Tibial nerve (tissue), 4 donors: ENCODE measurements at regions not wholly inside any gene's neighbourhood (a gene's known extent, or its start where the extent isn't known, plus 50 kb on each side); places are given as distances from the start of the nearest gene placed in this dataset.
A peak's percentile ranks its signal among the peaks of the same experiment; 100 is the strongest.

Experiments used
- DNase-seq, 2 donors: peaks; one replicate each; pipeline ENCODE4 v3.0.0-alpha.2; 2019; ENCODE audit warnings: low spot score in 2 of 2
- H3K27ac ChIP-seq, 4 donors: fragments of 200-600 bp; sonication (generic) in 3 of 4; one replicate each; pipeline ENCODE4 v1.5.1; 2017 to 2019; ENCODE audit warnings: mild to moderate bottlenecking in 1 of 4
- H3K27me3 ChIP-seq, 2 donors: fragments of 200-600 bp; sonication (generic) in 1 of 2; one replicate each; pipeline versions ENCODE4 v1.5.1 to v1.6.0; 2017 to 2019
- H3K36me3 ChIP-seq, 3 donors: fragments of 200-600 bp; sonication (generic); one replicate each; pipeline ENCODE4 v1.5.1; 2018 to 2019
- H3K4me1 ChIP-seq, 4 donors: fragments of 200-600 bp; sonication (generic) in 3 of 4; one replicate each; pipeline ENCODE4 v1.5.1; 2017 to 2019
- H3K4me3 ChIP-seq, 4 donors: fragments of 200-600 bp; sonication (generic) in 3 of 4; one replicate each; pipeline ENCODE4 v1.5.1; 2017 to 2019; ENCODE audit warnings: mild to moderate bottlenecking in 1 of 4, moderate library complexity in 1 of 4
- H3K9me3 ChIP-seq, 4 donors: fragments of 200-600 bp; sonication (generic) in 3 of 4; one replicate each; pipeline ENCODE4 v1.5.1; 2017 to 2019
- EP300 ChIP-seq, 2 donors: sonication (generic); formaldehyde crosslinking; IDR thresholded peaks; one replicate each; pipeline ENCODE4 v1.6.1; 2017; ENCODE audit warnings: antibody characterized with exemption in 2 of 2, mild to moderate bottlenecking in 1 of 2
- POLR2A ChIP-seq, 2 donors: fragments of 450-650 bp; IDR thresholded peaks; one replicate each; pipeline ENCODE4 v1.6.1; 2017; ENCODE audit warnings: antibody characterized with exemption in 2 of 2, mild to moderate bottlenecking in 2 of 2, moderate library complexity in 2 of 2
- whole genome bisulfite sequencing, 2 donors: methylation state at CpG; one replicate each; pipeline ENCODE4 v1.1.5; 2018; 5-methylcytosine and 5-hydroxymethylcytosine counted together
- TF ChIP-seq, protein P1 (sequence below), 5 experiments: fragments of 200-600 bp in 3 of 5; fragments of 450-650 bp in 2 of 5; sonication (generic) in 3 of 5; IDR thresholded peaks; one replicate each; pipeline ENCODE4 v1.5.1; 2016 to 2019; ENCODE audit warnings: antibody characterized with exemption in 5 of 5, mild to moderate bottlenecking in 3 of 5, moderate library complexity in 2 of 5

DNA sequence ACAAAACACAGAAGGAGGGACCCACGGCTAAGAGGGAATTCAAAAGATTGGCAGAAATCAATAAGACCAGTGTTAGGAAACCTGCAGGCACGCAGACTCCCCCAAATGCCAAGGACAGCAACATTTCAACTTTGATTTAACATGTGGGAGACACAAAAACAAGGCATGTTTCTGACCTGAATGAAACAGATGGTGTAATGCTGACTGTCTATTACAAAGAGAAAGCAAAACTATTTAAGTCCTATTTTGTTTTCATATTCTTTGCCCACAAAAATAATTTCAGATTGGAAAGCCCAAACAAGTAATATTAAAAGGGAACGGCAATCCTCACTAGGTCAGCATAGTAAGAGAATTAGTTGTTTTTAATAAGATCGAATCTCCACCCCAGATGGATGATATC, 107.9 kb downstream of the S1PR1 start:
- no peak for TF ChIP-seq POLR2A (IDR thresholded peaks at IDR 0.05)
- no peak for TF ChIP-seq EP300 (IDR thresholded peaks at IDR 0.05)
- TF ChIP-seq, protein P1, sequence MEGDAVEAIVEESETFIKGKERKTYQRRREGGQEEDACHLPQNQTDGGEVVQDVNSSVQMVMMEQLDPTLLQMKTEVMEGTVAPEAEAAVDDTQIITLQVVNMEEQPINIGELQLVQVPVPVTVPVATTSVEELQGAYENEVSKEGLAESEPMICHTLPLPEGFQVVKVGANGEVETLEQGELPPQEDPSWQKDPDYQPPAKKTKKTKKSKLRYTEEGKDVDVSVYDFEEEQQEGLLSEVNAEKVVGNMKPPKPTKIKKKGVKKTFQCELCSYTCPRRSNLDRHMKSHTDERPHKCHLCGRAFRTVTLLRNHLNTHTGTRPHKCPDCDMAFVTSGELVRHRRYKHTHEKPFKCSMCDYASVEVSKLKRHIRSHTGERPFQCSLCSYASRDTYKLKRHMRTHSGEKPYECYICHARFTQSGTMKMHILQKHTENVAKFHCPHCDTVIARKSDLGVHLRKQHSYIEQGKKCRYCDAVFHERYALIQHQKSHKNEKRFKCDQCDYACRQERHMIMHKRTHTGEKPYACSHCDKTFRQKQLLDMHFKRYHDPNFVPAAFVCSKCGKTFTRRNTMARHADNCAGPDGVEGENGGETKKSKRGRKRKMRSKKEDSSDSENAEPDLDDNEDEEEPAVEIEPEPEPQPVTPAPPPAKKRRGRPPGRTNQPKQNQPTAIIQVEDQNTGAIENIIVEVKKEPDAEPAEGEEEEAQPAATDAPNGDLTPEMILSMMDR (IDR thresholded peaks at IDR 0.05) = no peak
- 42 to 54% methylated on average over 4 of the region's 4 CpGs for WGBS, 2 donors
- no peaks in the 10 kb centered on the region for H3K9me3 ChIP-seq
- no peaks in the 10 kb centered on the region for H3K4me1 ChIP-seq
- no peaks in the 10 kb centered on the region for H3K27me3 ChIP-seq
- no peaks in the 10 kb centered on the region for H3K36me3 ChIP-seq
- DNase-seq = no peak
- H3K27ac ChIP-seq = no peak overlapping the region
- H3K4me3 ChIP-seq = no peak overlapping the region

DNA sequence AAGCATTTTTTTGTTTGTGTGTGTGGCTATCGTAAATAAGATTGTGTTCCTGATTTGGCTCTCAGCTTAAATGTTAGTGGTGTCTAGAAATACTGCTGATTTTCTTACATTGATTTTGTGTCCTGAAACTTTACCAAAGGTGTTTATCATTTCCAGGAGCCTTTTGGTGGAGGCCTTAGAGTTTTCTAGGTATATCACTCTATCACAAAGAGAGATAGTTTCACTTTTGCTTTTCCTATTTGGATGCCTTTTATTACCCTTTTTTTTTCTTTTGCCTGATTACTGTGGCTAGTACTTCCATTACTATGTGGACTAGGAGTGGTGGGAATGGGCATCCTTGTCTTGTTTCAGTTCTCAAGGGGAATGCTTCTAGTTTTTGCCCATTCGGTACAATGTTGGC, 109.6 kb downstream of the S1PR1 start:
- 59 to 94% methylated on average over 2 of the region's 2 CpGs for WGBS, 2 donors

DNA sequence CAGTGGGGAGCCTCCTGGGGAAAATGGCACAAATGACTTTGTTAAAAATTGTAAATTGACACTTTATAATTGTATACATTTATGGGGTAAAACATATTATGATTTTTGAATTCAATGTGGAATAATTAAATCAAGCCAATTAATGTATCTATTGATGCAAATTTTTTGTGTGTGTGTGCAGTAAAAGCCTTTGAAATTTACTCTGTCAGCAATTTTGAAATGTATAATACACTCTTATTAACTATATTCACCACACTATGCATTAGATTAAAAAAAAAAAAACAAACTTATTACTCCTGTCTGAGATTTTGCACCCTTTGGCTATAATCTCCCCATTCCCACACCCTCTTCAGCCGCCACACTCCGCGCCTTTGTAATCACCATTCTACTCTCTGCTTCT, 119.2 kb downstream of the S1PR1 start:
- Histone ChIP-seq H3K9me3 (no peaks in the 10 kb centered on the region), H3K4me1 (no peaks in the 10 kb centered on the region), H3K27me3 (no peaks in the 10 kb centered on the region), H3K4me3 (no peak overlapping the region), H3K27ac (no peak overlapping the region), H3K36me3 (no peaks in the 10 kb centered on the region)
- 81 to 90% methylated on average over 3 of the region's 3 CpGs for WGBS, 2 donors
- no peak for DNase-seq
- TF ChIP-seq, protein P1 (IDR thresholded peaks at IDR 0.05) = no peak
- TF ChIP-seq EP300 (IDR thresholded peaks at IDR 0.05) (no peak), POLR2A (IDR thresholded peaks at IDR 0.05) (no peak)

More for the DNA sequence above, 109.6 kb downstream of the S1PR1 start:
- Histone ChIP-seq H3K9me3 (no peaks in the 10 kb centered on the region), H3K27ac (no peak overlapping the region), H3K36me3 (no peaks in the 10 kb centered on the region), H3K27me3 (no peaks in the 10 kb centered on the region), H3K4me3 (no peak overlapping the region), H3K4me1 (no peaks in the 10 kb centered on the region)
- DNase-seq = no peak
- TF ChIP-seq POLR2A (IDR thresholded peaks at IDR 0.05) (no peak), EP300 (IDR thresholded peaks at IDR 0.05) (no peak)
- TF ChIP-seq, protein P1 (IDR thresholded peaks at IDR 0.05) = no peak

DNA sequence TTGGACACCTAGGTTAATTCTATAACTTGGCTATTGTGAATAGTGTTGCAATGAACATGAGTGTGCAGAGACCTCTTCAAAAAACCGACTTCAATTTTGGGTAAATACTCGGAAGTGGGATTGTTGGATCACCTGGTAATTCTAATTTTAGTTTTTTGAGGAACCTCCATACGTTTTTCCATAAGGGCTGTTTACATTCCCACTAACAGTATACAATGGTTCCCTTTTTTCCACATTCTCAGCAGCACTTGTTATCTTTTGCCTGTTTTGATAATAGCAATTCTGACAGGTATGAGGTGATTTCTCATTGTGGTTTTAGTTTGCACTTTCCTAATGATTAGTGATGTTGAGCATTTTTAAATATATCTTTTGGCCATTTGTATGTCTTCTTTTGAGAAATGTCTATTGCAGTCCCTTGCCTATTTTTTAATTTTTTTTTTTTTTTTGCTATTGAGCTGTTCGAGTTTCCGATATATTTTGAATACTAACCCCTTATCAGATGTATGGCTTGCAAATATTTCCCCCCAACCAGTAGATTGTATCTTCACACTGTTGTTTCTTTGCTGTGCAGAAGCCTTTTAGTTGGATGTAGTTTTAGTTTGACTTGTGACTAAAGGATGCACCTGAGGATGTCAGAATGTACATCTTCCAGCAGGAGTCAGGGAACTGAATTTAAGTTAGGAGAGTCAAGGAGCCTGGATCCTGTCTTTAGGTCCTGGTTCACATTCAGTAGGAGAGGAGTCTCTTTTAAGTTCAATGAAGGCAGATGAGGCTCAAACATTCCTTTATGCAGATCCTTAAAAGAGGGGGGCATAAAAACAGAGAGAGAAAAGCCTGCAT, 120.0 kb downstream of the S1PR1 start:
- H3K27ac ChIP-seq = no peak overlapping the region
- no peaks in the 10 kb centered on the region for H3K9me3 ChIP-seq
- no peak for DNase-seq
- no peak overlapping the region for H3K4me3 ChIP-seq
- no peaks in the 10 kb centered on the region for H3K4me1 ChIP-seq
- no peaks in the 10 kb centered on the region for H3K27me3 ChIP-seq
- 69 to 70% methylated on average over 5 of the region's 5 CpGs for WGBS, 2 donors
- TF ChIP-seq EP300 (IDR thresholded peaks at IDR 0.05) = no peak
- TF ChIP-seq POLR2A (IDR thresholded peaks at IDR 0.05) = no peak
- TF ChIP-seq, protein P1 (IDR thresholded peaks at IDR 0.05) = no peak
- H3K36me3 ChIP-seq = no peaks in the 10 kb centered on the region

DNA sequence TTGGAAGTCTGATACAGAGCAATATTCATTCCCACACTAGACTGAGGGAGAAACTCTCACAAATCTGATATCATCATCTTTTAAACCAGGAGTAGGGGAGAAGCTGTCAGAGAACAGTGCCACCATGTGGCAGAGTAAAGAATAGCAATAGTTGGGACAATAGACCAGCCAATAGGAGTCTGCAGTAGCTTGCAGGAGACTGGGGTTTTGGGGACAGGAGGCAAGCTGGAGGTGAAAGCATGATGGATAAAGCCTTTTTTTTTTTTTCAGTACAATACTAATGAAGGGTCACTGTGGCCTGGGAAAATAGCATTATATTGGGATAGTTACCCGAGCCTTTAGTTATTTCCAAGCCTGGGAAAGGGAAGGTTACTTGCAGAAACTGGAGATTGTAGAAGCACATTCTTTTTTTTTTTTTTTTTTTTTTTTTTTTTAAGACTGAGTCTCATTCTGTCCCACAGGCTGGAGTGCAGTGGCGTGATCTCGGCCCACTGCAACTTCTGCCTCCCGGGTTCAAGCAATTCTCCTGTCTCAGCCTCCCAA, 120.7 kb downstream of the S1PR1 start:
- H3K27me3 ChIP-seq = no peaks in the 10 kb centered on the region
- H3K4me1 ChIP-seq = no peaks in the 10 kb centered on the region
- H3K4me3 ChIP-seq = no peak overlapping the region
- 49 to 63% methylated on average over 4 of the region's 4 CpGs for WGBS, 2 donors
- H3K36me3 ChIP-seq = no peaks in the 10 kb centered on the region
- no peak for TF ChIP-seq POLR2A (IDR thresholded peaks at IDR 0.05)
- TF ChIP-seq, protein P1 (IDR thresholded peaks at IDR 0.05) = peak; percentile 63 to 87 (median 75)
- DNase-seq = peak; percentile 16 to 87
- no peak overlapping the region for H3K27ac ChIP-seq
- H3K9me3 ChIP-seq = no peaks in the 10 kb centered on the region
